G401 (cell line): ENCODE measurements at regions not wholly inside any gene's neighbourhood (a gene's known extent, or its start where the extent isn't known, plus 50 kb on each side); places are given as distances from the start of the nearest gene placed in this dataset.
"Not testable (repeated sequence)": the region's sequence is repeated elsewhere in the genome, so short reads cannot be mapped to it uniquely, and the experiment has no call there.

ENCODE experiments used
- DNase-seq: peaks from one replicate; pipeline ENCODE4 v3.0.0-alpha.2; 2015; ENCODE audit warnings: low spot score
- in situ Hi-C: cut with HindIII; loops from 2 replicates; pipeline ENCODE4 v1.10.0; 2016; ENCODE audit warnings: low sequenced_read_pairs, mixed read lengths

DNA sequence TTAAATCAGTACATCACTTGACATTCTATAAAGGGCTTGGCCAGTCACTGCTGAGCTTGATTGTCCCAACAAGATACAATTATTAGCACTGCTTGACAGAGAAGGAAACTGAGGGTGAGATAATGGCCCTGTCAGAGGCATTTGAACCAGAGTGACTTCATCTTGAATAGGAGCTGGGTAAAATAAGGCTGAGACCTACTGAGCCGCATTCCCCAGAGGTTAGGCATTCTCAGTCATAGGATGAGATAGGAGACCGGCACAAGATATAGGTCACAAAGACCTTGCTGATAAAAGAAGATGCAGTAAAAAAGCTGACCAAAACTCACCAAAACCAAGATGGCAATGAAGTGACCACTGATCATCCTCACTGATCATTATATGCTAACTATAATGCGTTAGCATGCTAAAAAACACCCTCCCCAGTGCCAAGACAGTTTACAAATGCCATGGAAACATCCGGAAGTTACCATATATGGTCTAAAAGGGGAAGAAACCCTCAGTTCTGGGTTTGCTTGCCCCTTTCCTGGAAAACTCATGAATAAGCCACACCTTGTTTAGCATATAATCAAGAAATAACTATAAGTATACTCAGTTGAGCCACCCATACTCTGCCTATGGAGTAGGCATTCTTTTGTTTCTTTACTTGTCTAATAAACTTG is 239.1 kb upstream of the SETMAR start:
- DNase-seq: no peak
- in situ Hi-C loops: no loop called here

DNA sequence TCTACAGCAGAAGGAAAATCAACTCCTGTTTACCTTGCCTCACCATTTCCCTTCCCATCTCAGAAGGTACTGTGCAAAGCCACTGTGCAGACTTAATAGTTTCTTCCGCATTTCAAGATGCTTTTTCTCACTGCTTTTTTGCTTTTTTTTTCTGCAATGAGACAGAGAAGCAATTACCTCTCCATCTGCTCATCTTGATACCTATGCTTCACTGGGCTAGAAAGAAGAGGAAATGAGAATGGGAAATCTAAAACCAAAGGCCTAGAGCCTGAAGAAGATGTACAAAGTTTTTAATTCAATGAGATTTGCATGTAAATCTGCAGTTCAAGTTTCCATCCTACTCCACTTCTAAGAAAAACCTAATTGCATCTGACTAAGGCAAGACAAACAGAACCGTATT is 238.1 kb upstream of the SETMAR start:
- in situ Hi-C loops: no loop called here
- no peak for DNase-seq

DNA sequence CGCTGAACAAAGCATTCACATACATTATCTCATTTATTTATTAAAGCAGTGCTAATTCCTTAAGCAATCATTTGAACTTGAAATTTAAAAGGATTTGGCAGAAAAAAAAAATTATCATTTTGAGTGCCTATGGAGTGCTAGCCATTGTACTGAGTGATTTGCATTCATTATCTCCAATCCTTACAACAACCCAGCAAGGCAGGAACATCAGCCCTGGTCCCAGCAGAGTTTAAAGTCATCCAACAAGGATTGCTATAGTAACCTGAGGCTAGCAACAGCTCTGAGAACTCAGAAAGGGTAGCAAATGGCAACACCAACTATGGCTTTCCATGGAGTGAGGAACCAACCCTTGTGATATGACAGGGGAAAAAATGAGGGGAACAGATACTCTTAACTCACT is 237.6 kb upstream of the SETMAR start:
- no peak for DNase-seq
- in situ Hi-C loops: no loop called here

DNA sequence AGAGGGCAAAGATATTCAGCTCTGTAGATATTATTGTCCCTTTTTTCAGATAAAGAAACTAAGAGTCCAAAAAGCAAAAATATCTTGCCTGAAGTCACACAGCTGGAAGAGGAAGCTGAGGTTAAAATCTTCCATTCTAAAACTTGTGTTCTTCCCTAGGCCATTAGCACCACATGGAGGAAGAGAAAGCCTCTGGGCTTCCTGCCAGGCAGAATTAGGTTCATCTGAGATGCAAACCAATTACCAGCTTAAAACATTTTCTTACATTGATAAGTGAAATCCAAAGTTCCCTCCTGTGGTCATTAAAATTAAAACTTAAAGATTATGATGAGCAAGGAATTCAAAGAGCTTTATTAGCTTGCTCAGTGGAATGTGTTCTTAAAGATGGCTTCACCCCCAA is 235.3 kb upstream of the SETMAR start:
- in situ Hi-C loops: no loop called here
- DNase-seq: no peak

DNA sequence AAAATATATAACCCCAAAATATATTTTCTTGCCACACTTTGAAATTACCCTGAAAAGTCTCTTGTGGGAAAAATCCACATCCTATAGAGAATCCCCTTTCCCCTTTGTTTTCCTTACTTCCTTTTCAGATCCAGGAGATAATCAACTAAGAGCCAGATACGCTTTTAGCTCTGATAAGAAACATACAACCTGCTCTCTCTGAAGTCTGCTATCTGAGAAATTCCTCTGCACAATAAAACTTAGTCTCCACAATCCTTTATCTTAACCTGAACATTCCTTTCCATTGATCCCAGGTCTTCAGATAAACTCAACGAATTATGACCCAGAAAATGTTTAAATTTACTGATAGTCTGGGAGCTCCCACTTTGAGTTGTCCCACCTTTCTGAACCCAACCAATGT is 233.4 kb upstream of the SETMAR start:
- in situ Hi-C loops: no loop called here
- no peak for DNase-seq

DNA sequence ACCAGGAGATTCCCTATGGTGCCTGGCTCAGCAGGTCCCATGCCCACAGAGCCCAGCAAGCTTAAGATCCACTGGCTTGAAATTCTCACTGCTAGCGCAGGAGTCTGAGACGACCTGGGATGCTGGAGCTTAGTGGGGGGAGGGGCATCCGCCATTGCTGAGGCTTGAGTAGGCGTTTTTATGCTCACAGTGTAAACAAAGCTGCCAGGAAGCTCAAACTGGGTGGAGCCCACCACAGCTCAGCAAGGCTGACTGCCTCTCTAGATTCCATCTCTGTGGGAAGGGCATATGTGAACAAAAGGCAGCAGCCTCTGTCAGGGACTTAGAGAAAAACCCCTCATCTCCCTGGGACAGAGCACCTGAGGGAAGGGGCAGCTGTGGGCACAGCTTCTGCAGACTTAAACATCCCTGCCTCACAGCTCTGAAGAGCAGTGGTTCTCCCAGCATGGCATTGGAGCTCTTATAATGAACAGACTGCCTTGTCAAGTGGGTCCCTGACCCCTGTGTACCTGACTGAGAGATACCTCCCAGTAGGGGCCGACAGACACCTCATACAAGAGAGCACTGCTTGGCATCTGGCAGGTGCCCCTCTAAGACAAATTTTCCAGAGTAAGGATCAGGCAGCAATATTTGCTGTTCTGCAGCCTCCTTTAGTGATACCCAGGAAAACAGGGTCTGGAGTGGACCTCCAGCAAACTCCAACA is 231.5 kb upstream of the SETMAR start:
- no peak for DNase-seq
- in situ Hi-C loops: no loop called here

DNA sequence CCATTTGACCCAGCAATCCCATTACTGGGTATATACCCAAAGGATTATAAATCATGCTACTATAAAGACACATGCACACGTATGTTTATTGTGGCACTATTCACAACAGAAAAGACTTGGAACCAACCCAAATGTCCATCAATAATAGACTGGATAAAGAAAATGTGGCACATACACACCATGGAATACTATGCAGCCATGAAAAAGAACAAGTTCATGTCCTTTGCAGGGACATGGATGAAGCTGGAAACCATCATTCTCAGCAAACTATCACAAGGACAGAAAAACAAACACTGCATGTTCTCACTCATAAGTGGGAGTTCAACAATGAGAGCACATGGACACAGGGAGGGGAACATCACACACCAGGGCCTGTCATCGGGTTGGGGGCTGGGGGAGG is 225.9 kb upstream of the SETMAR start:
- DNase-seq, in situ Hi-C loops: not testable (repeated sequence)

DNA sequence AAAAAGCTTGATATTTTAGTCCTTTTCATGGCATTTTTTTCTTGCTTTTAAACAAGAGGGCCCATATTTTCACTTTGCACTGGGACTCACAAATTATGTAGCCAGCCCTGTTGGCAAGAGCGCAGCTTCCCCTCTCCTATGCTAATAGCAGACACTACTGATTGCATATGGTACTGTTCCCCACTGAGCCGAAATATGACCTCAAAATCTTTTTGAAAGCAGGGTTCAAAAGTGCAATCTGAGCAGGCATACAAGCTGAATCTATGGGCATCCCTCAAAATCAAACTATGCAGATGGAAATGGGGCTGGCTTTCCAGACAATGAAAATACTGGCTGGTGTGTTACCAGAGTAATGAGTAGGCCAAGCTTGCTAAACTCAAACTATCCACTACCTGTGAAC is 225.2 kb upstream of the SETMAR start:
- DNase-seq: no peak
- in situ Hi-C loops: no loop called here

DNA sequence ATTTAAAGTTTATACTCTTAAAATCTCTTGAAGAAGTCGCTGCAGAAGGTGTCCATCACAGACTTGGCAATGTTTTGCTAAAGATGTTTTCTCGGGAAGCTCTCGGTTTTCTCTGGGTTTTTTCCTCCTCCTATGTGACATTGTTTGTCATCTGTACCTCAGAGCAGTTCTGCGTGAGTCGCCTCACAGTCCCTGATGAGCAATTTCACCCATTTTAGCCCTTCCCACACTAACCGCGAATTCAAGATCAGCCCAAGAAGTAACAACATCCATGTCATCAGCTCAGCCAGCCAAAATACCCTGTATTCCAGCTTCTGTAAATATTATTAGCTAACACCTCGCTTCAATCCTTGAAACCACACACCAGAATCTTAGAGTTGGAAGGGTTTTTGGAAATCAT is 224.3 kb upstream of the SETMAR start:
- in situ Hi-C loops: no loop called here
- DNase-seq: no peak

DNA sequence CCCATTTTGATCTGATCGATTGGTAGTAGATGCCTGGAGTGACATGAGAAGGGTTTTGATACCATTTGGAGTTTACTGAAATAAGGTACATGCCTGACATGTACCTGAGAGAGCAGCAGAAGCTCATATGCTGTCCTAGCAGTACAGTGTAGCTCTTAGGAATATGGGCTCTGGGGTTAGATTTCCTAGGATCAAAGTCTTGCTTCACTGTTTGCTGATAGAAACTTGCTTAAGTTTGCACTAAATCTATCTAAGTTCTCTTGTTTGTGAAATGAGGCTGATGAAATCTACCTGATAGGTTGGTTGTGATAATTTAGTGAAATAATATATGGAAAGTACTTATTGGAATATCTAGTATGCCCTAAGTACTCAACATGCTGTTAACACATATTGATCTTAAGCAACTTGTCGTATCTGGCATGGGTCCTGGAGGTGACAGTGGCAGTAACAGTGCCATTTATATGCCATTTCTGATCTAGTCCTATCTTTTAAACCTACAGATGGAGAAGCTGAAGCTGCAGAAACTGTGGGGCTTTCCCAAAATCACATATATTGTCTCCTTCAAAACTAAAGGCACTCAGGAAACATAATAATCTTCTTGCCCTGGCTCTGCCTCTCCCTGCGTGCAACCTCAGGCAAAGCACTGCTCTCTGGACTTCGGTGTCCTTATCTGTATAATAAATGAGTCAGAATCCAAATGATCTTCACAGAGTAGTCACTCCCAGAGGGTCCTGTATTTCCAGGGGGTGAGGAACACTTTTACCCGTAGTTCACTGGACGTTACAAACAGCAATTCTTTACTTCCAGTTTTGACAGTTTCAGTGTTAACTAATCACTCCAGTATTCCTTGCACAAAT is 223.6 kb upstream of the SETMAR start:
- in situ Hi-C loops: no loop called here
- no peak for DNase-seq

DNA sequence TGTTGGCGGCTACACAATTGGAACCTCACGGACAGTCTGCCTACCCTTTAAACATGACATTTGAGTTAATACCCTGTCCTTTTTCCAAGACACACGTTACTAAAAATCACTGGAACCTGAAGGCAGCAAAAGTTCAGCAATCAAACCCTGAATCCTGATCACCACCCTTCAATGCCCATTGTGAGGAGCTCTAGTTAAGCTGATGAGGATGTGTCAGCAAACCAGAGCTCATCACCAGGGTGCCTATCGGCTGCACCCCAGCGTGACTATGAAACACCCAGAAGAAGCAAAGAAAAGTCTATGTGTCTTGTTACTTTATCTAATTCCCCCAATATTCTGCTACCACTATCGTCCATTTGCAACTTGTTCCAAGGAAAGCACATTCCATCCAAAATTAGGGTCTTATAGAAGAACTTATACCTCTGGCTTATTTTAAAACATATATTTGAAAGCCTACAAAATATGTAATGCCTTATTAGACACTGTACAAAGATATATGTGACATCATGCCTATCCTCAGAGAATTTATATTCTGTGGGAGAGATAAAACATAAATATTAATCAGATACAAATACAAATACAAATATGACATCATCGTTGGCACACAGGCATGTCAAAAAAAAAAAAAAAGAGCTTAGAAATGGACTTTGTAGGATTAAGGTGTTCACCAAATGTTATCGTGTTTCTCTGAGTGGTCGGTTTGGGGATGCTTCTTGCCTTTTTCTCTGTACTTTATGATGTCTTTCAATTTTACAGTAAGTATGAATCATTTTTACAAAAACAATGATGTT is 219.7 kb upstream of the SETMAR start:
- DNase-seq: no peak
- in situ Hi-C loops: no loop called here

DNA sequence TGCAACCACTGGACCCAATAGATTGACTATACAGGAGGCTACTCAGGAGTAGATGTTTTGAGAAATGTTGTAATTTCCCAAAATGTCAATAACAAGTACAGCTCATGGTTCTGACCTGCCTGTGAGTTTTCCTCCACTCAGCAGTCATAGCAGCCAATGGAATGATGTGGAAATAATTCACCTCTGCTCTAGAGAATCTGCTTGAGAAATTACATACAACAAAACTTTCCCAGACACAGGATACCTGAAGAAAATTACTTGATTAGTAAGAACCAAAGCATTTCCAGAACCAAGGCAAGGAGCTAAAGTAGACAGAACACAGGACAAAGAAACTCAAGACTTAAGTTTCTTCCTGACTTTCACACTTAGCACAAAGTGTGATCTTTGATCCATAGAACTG is 218.9 kb upstream of the SETMAR start:
- in situ Hi-C loops: no loop called here
- DNase-seq: no peak

DNA sequence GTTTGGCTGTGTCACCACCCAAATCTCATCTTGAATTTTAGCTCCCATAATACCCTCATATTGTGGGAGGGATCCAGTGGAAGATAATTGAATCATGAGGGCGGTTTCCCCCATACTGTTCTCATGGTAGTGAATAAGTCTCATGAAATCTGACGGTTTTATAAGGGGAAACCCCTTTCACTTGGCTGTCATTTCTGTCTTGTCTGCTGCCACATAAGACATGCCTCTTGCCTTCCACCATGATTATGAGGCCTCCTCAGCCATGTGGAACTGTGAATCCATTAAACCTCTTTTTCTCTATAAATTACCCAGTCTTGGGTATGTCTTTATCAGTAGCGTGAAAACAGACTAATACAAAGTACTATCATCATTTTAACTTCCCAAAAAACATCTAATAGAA is 216.5 kb upstream of the SETMAR start:
- in situ Hi-C loops, DNase-seq: not testable (repeated sequence)

DNA sequence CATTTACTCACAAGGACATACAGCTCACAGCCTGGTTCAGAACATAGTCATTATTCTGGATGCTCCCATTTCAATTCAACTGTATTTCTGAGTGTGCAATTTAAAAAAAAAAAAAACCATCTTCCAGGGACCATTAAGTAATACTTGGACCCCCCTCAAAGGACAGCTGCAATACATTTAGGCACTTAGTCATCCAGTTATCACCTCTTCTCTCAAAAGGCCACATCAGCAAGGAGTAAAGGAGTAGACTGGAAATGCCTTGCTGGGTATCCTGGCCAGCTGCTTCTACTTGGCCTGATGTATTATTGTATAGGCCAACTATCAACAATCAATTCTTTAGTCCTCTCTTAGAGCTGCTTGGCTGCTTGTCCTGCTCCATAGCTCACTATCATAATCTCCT is 211.4 kb upstream of the SETMAR start:
- no peak for DNase-seq
- in situ Hi-C loops: no loop called here

DNA sequence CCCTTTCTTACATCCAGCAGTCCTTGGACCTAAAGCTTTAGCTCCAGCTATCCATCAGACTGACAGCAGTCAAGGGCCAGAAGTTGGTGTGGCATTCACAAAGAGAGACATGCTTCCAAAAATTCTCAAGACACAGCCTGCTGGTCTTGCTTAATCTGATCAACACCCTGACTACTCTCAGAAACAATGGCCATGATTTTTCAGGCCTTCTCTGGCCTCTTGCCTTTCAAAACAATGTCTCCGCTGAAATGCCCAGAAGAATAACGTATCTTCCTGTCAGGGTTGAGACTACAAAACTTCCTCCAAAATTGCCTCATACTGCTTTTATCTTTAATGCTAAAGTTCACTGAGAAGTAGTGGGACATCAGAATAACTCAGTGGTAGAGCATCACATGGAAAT is 205.4 kb upstream of the SETMAR start:
- in situ Hi-C loops: no loop called here

DNA sequence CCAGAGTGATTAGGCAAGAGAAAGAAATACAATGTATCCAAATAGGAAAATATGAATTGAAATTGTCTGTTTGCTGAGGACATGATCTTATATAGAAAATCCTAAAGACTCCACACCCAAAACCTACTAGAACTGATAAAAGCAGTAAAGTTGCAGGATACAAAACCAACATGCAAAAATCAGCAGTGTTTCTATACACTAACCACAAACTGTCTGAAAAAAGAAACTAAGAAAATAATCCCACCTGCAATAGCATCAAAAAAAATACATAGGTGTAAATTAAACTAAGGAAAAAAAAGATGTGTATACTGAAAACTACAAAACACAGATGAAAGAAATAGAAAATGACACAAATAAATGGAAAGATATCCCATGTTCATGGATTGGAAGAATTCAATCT is 203.6 kb upstream of the SETMAR start:
- in situ Hi-C loops: no loop called here
- no peak for DNase-seq

More for the DNA sequence above, 205.4 kb upstream of the SETMAR start:
- no peak for DNase-seq

DNA sequence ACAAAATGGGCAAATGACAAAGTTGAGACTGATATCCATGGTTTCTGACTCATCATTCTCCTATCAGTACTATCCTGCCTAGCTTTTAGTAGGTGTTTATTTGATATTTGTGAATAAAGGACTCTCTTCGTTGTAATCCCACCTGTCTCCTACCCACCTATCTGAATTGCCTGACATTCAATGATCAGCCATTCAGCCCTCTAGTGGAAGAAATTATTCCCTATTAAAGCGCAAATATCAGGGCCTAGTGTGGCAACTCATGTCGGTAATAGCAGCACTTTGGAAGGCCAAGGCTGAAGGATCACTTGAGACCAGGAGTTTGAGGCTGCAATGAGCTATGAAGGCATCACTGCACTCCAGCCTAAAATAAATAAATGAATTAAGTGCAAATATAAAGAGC is 195.7 kb upstream of the SETMAR start:
- in situ Hi-C loops: no loop called here
- no peak for DNase-seq

DNA sequence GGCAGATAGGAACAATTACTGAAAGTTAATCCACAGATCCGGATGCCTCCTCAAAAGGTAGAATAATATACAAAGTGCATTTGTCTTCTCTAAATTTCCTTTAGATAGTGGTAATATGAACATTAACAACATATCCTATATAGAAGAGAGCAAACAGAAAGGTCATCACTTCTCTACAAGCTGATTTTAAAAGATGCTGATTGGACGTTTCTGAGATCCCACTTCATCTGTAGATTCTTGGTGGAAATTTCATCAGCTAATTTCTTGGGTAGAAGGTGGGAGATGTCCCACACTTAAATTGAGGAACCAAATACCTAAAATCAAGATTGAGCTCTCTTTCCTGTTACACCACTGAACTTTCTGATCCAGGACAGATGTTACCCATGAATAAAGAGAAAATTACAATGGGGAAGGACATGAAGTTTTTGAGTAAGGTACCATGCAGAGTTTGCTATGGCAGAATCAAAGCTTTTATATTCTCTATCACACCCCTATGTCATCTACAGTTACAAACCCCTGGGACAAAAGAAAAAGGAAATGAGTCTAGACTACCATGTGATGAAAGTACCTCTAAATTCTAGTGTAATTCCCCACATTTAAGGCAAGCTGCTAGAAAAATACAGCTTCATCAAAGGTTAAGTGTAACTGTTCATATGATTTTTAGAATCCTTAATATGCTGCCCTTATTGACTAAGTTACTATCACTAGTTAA is 189.2 kb upstream of the SETMAR start:
- in situ Hi-C loops: no loop called here
- no peak for DNase-seq

DNA sequence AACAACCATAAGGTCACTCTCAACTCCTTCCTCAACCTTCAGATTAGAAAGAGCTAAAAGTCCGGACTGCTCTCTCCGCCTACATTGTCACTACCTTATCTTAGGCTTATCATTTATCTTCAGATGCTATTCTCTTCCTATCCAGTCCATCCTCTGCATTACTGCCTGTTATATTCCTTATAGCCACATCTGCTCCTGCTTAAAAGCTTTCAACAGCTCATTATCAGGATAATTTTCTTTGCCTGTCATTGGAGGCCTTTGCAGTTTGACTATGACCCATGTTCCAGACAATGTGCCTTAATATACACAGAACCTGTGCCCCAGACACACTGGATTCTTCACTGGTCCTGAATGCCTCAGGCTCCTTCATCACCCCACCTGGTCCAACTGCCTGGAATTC is 184.1 kb upstream of the SETMAR start:
- in situ Hi-C loops: no loop called here
- no peak for DNase-seq
